Upper lobe of left lung (tissue), 6 donors: ENCODE measurements at regions not wholly inside any gene's neighbourhood (a gene's known extent, or its start where the extent isn't known, plus 50 kb on each side); places are given as distances from the start of the nearest gene placed in this dataset.
A peak's percentile ranks its signal among the peaks of the same experiment; 100 is the strongest.

Experiments
- ATAC-seq, 2 donors: fragments of 200-7000 bp; cut with Tn5 transposase; one replicate each; pipeline ENCODE4 v1.9.1; 2022; ENCODE audit warnings: mild to moderate bottlenecking in 2 of 2, moderate library complexity in 2 of 2; ENCODE audit not compliant: low FRiP score in 2 of 2
- DNase-seq, 2 donors: peaks; one replicate each; pipeline ENCODE4 v3.0.0-alpha.2; 2019 to 2020
- H3K27ac ChIP-seq, 4 donors: fragments of 200-600 bp; sonication (generic); one replicate each; pipeline ENCODE4 v1.5.1; 2016 to 2019
- H3K27me3 ChIP-seq, 4 donors: fragments of 200-600 bp; sonication (generic); one replicate each; pipeline ENCODE4 v1.5.1; 2017 to 2019
- H3K36me3 ChIP-seq, 4 donors: fragments of 200-600 bp; sonication (generic); one replicate each; pipeline ENCODE4 v1.5.1; 2016 to 2019
- H3K4me1 ChIP-seq, 4 donors: fragments of 200-600 bp; sonication (generic); one replicate each; pipeline ENCODE4 v1.5.1; 2018 to 2019
- H3K4me3 ChIP-seq, 4 donors: fragments of 200-600 bp; sonication (generic); one replicate each; pipeline ENCODE4 v1.5.1; 2017 to 2019; ENCODE audit warnings: mild to moderate bottlenecking in 2 of 4, moderate library complexity in 1 of 4
- H3K9me3 ChIP-seq, 4 donors: fragments of 200-600 bp; sonication (generic); one replicate each; pipeline ENCODE4 v1.5.1; 2018 to 2019
- CTCF ChIP-seq, 6 experiments: fragments of 450-650 bp in 4 of 6; fragments of 200-600 bp in 2 of 6; sonication (generic) in 2 of 6; IDR thresholded peaks; one replicate each; pipeline ENCODE4 v1.5.1; 2016 to 2019; ENCODE audit warnings: antibody characterized with exemption in 6 of 6
- EP300 ChIP-seq, 4 donors: sonication (generic); formaldehyde crosslinking; IDR thresholded peaks; one replicate each; pipeline ENCODE4 v1.5.1; 2017; ENCODE audit warnings: antibody characterized with exemption in 4 of 4, control low read depth in 2 of 4
- POLR2A ChIP-seq, 4 donors: fragments of 450-650 bp; IDR thresholded peaks; one replicate each; pipeline ENCODE4 v1.5.1; 2016 to 2017; ENCODE audit warnings: antibody characterized with exemption in 4 of 4, mild to moderate bottlenecking in 2 of 4
- POLR2AphosphoS5 ChIP-seq, 2 donors: sonication (generic); formaldehyde crosslinking; IDR thresholded peaks; one replicate each; pipeline ENCODE4 v1.5.1; 2017; ENCODE audit warnings: antibody characterized with exemption in 2 of 2
- WGBS, 2 donors: methylation state at CpG; one replicate each; pipeline ENCODE4 v1.1.5; 2017 to 2018; 5-methylcytosine and 5-hydroxymethylcytosine counted together
- donor health status: DM: no; HTN: no; CAD: no; lungs with moderate emphysema.
- donor health status: DM: no; HTN: yes; CAD: no; lungs with severe emphysema.

GRCh38 chr13:44302233-44302632 lies 71.4 kb upstream of the SERP2 start:
- TF ChIP-seq POLR2A (IDR thresholded peaks at IDR 0.05) (no peak), CTCF (IDR thresholded peaks at IDR 0.05) (no peak), POLR2AphosphoS5 (IDR thresholded peaks at IDR 0.05) (no peak), EP300 (IDR thresholded peaks at IDR 0.05) (no peak)

GRCh38 chr13:44302940-44303575 lies 70.6 kb upstream of the SERP2 start:
- ATAC-seq (no peak), DNase-seq (no peak)
- 82 to 92% methylated on average over 5 of the region's 5 CpGs for WGBS, 2 donors
- TF ChIP-seq CTCF (IDR thresholded peaks at IDR 0.05), result no peak
- TF ChIP-seq POLR2AphosphoS5 (IDR thresholded peaks at IDR 0.05), result no peak
- no peak for TF ChIP-seq EP300 (IDR thresholded peaks at IDR 0.05)
- no peak for TF ChIP-seq POLR2A (IDR thresholded peaks at IDR 0.05)
- H3K9me3 ChIP-seq, result no peaks in the 10 kb centered on the region
- H3K4me1 ChIP-seq, result peaks cover 26 to 36% (median 27%) of the 10 kb centered on the region in 4 donors
- no peak overlapping the region for H3K27ac ChIP-seq
- no peaks in the 10 kb centered on the region for H3K36me3 ChIP-seq
- H3K4me3 ChIP-seq, result no peak overlapping the region
- H3K27me3 ChIP-seq, result no peaks in the 10 kb centered on the region

More at GRCh38 chr13:44302233-44302632, 71.4 kb upstream of the SERP2 start:
- WGBS, 2 donors, result 93 to 95% methylated on average over 4 of the region's 4 CpGs
- Histone ChIP-seq H3K4me1 (peaks cover 22 to 31% (median 25%) of the 10 kb centered on the region in 4 donors), H3K36me3 (no peaks in the 10 kb centered on the region), H3K27ac (no peak overlapping the region), H3K27me3 (no peaks in the 10 kb centered on the region), H3K4me3 (no peak overlapping the region), H3K9me3 (no peaks in the 10 kb centered on the region)
- ATAC-seq, result no peak
- DNase-seq, result no peak

- no peak for DNase-seq
- no peak overlapping the region for H3K4me3 ChIP-seq
- no peaks in the 10 kb centered on the region for H3K9me3 ChIP-seq
- no peak for TF ChIP-seq CTCF (IDR thresholded peaks at IDR 0.05)
- TF ChIP-seq EP300 (IDR thresholded peaks at IDR 0.05), result no peak
- no peak for TF ChIP-seq POLR2AphosphoS5 (IDR thresholded peaks at IDR 0.05)
- TF ChIP-seq POLR2A (IDR thresholded peaks at IDR 0.05), result no peak
- no peak overlapping the region for H3K27ac ChIP-seq
- H3K4me1 ChIP-seq, result peaks cover 26 to 36% (median 27%) of the 10 kb centered on the region in 4 donors
- no peaks in the 10 kb centered on the region for H3K27me3 ChIP-seq
- no peaks in the 10 kb centered on the region for H3K36me3 ChIP-seq
- ATAC-seq, result peak in 1 of 2 donors; percentile 34
- WGBS, 2 donors, result 71 to 78% methylated on average over 3 to 5 of the region's 5 CpGs
Observed at GRCh38 chr13:44303681-44304432, 69.8 kb upstream of the SERP2 start.

GRCh38 chr13:44304433-44304725 lies 69.2 kb upstream of the SERP2 start:
- Histone ChIP-seq H3K9me3 (no peaks in the 10 kb centered on the region), H3K4me3 (no peak overlapping the region), H3K27me3 (no peaks in the 10 kb centered on the region), H3K27ac (no peak overlapping the region), H3K36me3 (no peaks in the 10 kb centered on the region), H3K4me1 (peaks cover 26 to 36% (median 27%) of the 10 kb centered on the region in 4 donors)
- no peak for ATAC-seq
- TF ChIP-seq EP300 (IDR thresholded peaks at IDR 0.05), result no peak
- TF ChIP-seq POLR2A (IDR thresholded peaks at IDR 0.05), result no peak
- TF ChIP-seq CTCF (IDR thresholded peaks at IDR 0.05), result no peak
- TF ChIP-seq POLR2AphosphoS5 (IDR thresholded peaks at IDR 0.05), result no peak
- 87 to 93% methylated on average over 4 of the region's 4 CpGs for WGBS, 2 donors
- no peak for DNase-seq
